ENCODE measurements at regions not wholly inside any gene's neighbourhood (a gene's known extent, or its start where the extent isn't known, plus 50 kb on each side); places are given as distances from the start of the nearest gene placed in this dataset.

- no peak for TF ChIP-seq POLR2A (IDR thresholded peaks at IDR 0.05; ENCODE audit: low read length)
- no peak for TF ChIP-seq GATA1 (IDR thresholded peaks at IDR 0.05; ENCODE audit: low read depth, low read length)
Measured at GRCh38 chr5:142386137-142387023, 61.6 kb upstream of the SPRY4 start.

Data from erythroblast (primary cell).